D721Med (cell line): ENCODE measurements at regions not wholly inside any gene's neighbourhood (a gene's known extent, or its start where the extent isn't known, plus 50 kb on each side); places are given as distances from the start of the nearest gene placed in this dataset.

Experiments used
- DNase-seq: peaks from one replicate; pipeline ENCODE4 v3.0.0; 2011; ENCODE audit warnings: low spot score; ENCODE audit not compliant: insufficient read length
- FAIRE-seq: peaks from 2 replicates; lab custom pipeline; 2011; peaks lifted over from hg19 to GRCh38; lab: Jason Lieb, UNC
- TF ChIP-seq, protein P1 (sequence below): IDR thresholded peaks from 2 replicates; pipeline ENCODE4 v1.5.1; 2012; ENCODE audit warnings: mild to moderate bottlenecking, control low read depth; ENCODE audit not compliant: insufficient read depth; ENCODE audit errors: missing control alignments

DNA sequence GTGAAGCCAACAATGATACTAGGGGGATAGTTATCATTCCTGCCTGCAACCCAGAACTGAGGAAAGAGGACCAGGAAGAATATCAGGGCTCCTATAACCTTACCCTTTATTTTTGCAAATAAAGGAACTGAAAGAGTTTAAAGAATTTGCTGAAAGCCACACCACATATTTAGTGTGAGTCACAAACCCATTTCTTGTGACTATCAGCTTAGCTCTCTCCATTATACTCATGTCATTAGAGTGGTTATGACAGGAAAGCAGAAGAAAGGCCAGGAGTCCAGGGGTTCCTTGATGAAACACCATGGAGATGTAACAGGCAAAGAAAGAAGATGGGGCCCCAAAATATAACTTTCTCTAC lies 141.1 kb upstream of the SAMSN1 start:
- no peak for DNase-seq
- no peak for FAIRE-seq
- TF ChIP-seq, protein P1, sequence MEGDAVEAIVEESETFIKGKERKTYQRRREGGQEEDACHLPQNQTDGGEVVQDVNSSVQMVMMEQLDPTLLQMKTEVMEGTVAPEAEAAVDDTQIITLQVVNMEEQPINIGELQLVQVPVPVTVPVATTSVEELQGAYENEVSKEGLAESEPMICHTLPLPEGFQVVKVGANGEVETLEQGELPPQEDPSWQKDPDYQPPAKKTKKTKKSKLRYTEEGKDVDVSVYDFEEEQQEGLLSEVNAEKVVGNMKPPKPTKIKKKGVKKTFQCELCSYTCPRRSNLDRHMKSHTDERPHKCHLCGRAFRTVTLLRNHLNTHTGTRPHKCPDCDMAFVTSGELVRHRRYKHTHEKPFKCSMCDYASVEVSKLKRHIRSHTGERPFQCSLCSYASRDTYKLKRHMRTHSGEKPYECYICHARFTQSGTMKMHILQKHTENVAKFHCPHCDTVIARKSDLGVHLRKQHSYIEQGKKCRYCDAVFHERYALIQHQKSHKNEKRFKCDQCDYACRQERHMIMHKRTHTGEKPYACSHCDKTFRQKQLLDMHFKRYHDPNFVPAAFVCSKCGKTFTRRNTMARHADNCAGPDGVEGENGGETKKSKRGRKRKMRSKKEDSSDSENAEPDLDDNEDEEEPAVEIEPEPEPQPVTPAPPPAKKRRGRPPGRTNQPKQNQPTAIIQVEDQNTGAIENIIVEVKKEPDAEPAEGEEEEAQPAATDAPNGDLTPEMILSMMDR = no peak

DNA sequence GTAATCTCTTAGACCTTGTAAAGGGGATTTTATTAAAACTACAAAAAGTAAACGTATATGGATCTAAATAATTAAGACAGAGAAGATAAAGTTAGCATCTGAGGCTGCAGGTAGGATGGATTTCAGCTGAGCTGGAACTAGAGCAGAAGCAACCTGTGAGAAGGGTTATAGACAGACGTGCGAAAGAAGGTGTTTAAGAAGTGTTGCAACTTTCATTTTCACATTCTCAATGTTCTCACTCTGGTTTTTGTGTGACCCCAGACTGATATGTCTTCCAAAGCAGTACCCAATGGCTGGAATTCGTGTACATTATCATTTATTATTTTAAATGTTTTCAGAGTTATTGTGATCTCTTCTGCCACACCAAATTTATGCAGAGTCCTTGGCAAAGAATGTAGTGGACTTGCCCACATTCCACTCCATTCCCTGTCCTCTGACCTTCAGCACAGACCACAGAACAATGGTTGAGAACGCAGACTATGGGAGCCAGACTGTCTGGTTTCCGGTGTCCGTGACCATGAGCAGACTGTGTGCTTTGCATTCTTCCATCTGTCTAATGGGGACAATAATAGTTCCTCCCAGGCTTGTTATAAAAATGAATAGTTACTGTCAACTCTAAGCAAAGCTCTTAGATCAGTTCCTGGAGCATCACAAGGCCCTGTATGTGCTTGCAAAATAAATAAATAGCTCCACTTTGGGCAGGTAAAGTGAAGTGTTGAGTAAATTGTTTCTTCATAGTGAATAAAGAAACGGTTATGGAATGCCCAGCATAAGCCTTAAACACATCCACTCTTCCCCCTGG lies 140.6 kb upstream of the SAMSN1 start:
- TF ChIP-seq, protein P1 = no peak
- FAIRE-seq (no peak), DNase-seq (no peak)

DNA sequence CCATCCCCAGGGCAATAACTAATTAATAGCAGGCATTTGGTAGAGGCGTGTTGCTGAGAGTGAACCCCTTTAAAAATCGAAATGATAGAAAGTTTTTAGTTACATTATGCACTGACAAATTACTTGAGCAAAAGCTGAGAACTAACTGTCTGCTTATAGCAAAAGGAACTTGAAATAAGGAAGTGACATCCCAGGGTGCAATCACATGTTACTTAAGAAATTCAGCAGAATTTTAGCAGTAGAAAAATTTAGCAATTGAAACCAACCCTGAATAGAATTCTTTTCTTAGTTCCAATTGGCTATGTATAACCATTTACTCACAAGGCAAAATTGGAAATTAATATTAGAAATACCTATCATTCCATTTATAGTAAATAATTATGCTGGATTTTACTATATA lies 139.5 kb upstream of the SAMSN1 start:
- FAIRE-seq = no peak
- DNase-seq = no peak
- TF ChIP-seq, protein P1 = no peak

DNA sequence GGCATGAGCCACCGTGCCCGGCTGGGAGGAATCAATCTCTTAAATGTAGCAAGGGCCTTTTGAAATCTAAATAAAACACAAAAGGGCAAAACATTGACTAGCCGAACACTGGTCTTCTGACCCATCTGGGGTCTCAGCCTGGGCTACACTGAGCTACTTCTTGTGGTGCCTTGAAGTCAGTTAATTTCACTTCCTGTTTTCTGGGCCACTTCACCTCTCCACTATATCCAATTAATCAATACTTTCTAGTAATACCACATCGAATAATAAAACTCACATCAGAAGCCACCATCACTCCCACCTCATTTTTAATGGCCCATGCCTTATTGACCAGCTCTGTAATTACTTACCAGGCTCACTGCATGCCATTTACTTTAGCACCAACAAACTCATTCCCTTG lies 138.0 kb upstream of the SAMSN1 start:
- DNase-seq (no peak), FAIRE-seq (no peak)
- TF ChIP-seq, protein P1 = no peak

DNA sequence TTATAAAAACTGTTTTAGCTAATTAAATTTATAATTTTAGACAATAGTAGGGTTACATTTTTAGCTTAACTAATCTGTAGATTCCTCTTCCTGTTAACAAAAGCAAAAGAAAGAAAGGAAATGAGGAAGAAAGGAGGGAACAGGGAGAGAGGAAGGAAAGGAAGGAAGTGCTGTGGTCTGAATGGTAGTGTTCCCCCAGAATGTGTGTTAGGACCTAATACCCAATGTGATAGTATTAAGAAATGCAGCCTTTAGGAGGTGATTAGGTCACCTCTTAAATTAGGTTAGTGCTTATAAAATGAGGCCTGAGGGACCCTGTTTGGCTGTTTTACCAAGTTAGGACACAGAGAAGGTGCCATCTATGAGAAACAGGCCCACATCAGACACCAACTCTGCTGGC lies 136.9 kb upstream of the SAMSN1 start:
- FAIRE-seq = no peak
- TF ChIP-seq, protein P1 = no peak
- no peak for DNase-seq

DNA sequence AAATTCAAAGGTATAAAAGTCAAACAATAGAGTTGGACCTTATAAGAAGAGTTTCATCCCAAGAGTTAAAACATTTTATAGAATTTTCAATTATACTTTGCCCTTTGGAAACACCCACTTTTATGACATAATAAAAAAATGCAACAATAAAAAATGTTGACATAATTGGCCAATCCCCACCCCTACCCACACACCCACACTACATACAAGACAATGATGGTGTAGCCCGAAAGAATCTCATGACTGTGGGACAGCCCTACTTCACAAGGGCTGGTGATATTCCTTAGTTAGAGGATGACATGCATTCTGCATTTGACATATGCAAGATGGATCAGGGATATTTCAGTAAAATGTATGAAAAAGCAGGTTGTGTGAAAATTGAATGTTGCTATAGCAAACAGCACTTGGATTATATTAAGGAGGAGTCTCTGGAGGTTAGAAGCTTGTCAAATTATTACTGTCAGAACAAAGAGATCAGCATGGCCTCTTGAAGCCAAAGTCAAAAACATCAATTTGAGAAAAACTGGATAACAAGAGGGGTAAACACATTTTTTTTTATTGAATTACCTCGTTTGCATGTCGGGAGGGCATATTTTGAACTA lies 133.0 kb upstream of the SAMSN1 start:
- TF ChIP-seq, protein P1 = no peak
- FAIRE-seq (no peak), DNase-seq (no peak)

DNA sequence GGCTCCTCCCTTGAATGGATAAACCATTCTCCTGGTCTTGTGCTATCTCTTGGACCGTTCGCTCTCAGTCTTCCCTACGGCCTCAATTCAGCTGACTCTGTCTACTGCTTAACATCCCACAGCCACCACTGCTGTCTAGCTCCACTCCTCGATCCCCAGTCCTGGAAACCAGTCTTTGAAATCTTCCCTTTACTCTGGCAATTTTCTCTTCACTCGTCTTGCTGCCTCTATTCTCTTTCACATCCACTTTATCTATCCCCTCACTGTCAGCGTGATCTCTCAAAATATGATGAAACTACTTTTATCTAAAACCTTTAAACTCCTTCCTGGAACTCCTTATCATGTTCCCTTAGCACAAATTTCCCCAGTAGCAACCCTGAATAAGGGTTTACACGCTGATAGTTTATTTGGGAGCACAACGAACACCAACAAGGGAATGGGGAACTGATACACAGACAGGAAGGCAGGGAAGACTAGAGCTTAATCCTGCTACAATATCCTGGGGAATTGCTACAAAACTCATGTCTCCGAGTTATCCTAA lies 131.6 kb upstream of the SAMSN1 start:
- TF ChIP-seq, protein P1 = no peak
- DNase-seq (no peak), FAIRE-seq (no peak)
